CD8-positive, alpha-beta memory T cell (primary cell): ENCODE measurements at regions not wholly inside any gene's neighbourhood (a gene's known extent, or its start where the extent isn't known, plus 50 kb on each side); places are given as distances from the start of the nearest gene placed in this dataset.
"Not testable (repeated sequence)": the region's sequence is repeated elsewhere in the genome, so short reads cannot be mapped to it uniquely, and the experiment has no call there.

ENCODE experiments used
- CTCF ChIA-PET: fragments of 350-600 bp; sonication (Branson Sonifier 250); formaldehyde crosslinking; loops from one replicate; lab custom pipeline; 2021; ENCODE audit warnings: antibody characterized with exemption; lab: Charles Lee
- POLR2A ChIA-PET: fragments of 350-600 bp; sonication (Branson Sonifier 250); formaldehyde crosslinking; loops from one replicate; lab custom pipeline; 2021; ENCODE audit warnings: antibody characterized with exemption; lab: Charles Lee
- DNase-seq, 5 donors: peaks; one replicate each; pipeline versions ENCODE4 v3.0.0 to v3.0.0-alpha.2; 2020 to 2022; ENCODE audit warnings: mixed read lengths in 1 of 5
- H3K27ac ChIP-seq: one replicate; pipeline ENCODE4 v1.7.0; 2013; ENCODE audit warnings: low read depth, mild to moderate bottlenecking, low read length, moderate library complexity
- H3K27me3 ChIP-seq: 2 replicates; pipeline ENCODE4 v1.7.0; 2013; ENCODE audit warnings: low read length, mild to moderate bottlenecking; ENCODE audit not compliant: insufficient read depth, poor library complexity, severe bottlenecking
- H3K36me3 ChIP-seq: 2 replicates; pipeline ENCODE4 v1.7.0; 2013; ENCODE audit warnings: mild to moderate bottlenecking, low read length, moderate library complexity; ENCODE audit not compliant: insufficient read depth
- H3K4me1 ChIP-seq: 2 replicates; pipeline ENCODE4 v1.7.0; 2013; ENCODE audit warnings: mild to moderate bottlenecking, low read length, moderate library complexity; ENCODE audit not compliant: insufficient read depth
- H3K4me3 ChIP-seq: 2 replicates; pipeline ENCODE4 v1.7.0; 2013; ENCODE audit warnings: mild to moderate bottlenecking, low read length
- H3K9me3 ChIP-seq: 2 replicates; pipeline ENCODE4 v1.7.0; 2013; ENCODE audit warnings: mild to moderate bottlenecking, low read length
- H3K27ac Mint-ChIP-seq, 8 donors: one replicate each; pipeline ENCODE4 v1.8.0; 2020 to 2021; ENCODE audit warnings: mixed read lengths in 8 of 8, mild to moderate bottlenecking in 6 of 8, inconsistent platforms in 3 of 8, moderate library complexity in 3 of 8
- H3K27me3 Mint-ChIP-seq, 2 donors: one replicate each; pipeline ENCODE4 v1.8.0; 2020 to 2021; ENCODE audit warnings: mixed read lengths in 2 of 2, mild to moderate bottlenecking in 1 of 2, moderate library complexity in 1 of 2
- H3K36me3 Mint-ChIP-seq, 3 donors: one replicate each; pipeline ENCODE4 v1.8.0; 2020 to 2021; ENCODE audit warnings: mixed read lengths in 3 of 3, inconsistent platforms in 1 of 3, mild to moderate bottlenecking in 1 of 3
- H3K4me1 Mint-ChIP-seq, 3 donors: one replicate each; pipeline ENCODE4 v1.8.0; 2020 to 2021; ENCODE audit warnings: mixed read lengths in 3 of 3, inconsistent platforms in 1 of 3, mild to moderate bottlenecking in 1 of 3
- H3K4me3 Mint-ChIP-seq, 7 donors: one replicate each; pipeline ENCODE4 v1.8.0; 2020 to 2021; ENCODE audit warnings: mixed read lengths in 7 of 7, mild to moderate bottlenecking in 6 of 7, moderate library complexity in 4 of 7, inconsistent platforms in 2 of 7
- H3K9me3 Mint-ChIP-seq, 5 donors: one replicate each; pipeline ENCODE4 v1.8.0; 2020 to 2022; ENCODE audit warnings: mixed read lengths in 5 of 5, mild to moderate bottlenecking in 3 of 5, moderate library complexity in 2 of 5, inconsistent platforms in 1 of 5

- H3K27ac ChIP-seq, POLR2A ChIA-PET, H3K9me3 Mint-ChIP-seq, H3K4me1 ChIP-seq, H3K9me3 ChIP-seq, H3K4me3 ChIP-seq, DNase-seq, H3K4me3 Mint-ChIP-seq, H3K27me3 ChIP-seq, H3K27ac Mint-ChIP-seq, H3K36me3 ChIP-seq, H3K4me1 Mint-ChIP-seq: not testable (repeated sequence)
- peaks cover 0 to 13% (median 0%) of the 10 kb centered on the region in 3 donors for H3K36me3 Mint-ChIP-seq
- peaks cover 8 to 39% of the 10 kb centered on the region in 2 donors for H3K27me3 Mint-ChIP-seq
- CTCF ChIA-PET = interaction anchor here (1.0 kb wide), 1 partner anchor 9 kb away, joined by 3 read pairs; no protein-coding TSS in a partner anchor
These were observed 73.8 kb upstream of the FANCC start for GRCh38 chr9:95391271-95391670.

GRCh38 chr9:95389373-95389772 is 71.9 kb upstream of the FANCC start:
- Mint-ChIP-seq H3K4me1 (no peaks in the 10 kb centered on the region), H3K27me3 (peaks cover 11 to 49% of the 10 kb centered on the region in 2 donors), H3K9me3 (no peaks in the 10 kb centered on the region), H3K27ac (no peak overlapping the region), H3K36me3 (no peaks in the 10 kb centered on the region), H3K4me3 (no peak overlapping the region)
- Histone ChIP-seq H3K36me3 (no peaks in the 10 kb centered on the region), H3K4me1 (no peaks in the 10 kb centered on the region), H3K27ac (no peak overlapping the region), H3K9me3 (no peaks in the 10 kb centered on the region), H3K27me3 (no peaks in the 10 kb centered on the region), H3K4me3 (no peak overlapping the region)
- DNase-seq = no peak
- POLR2A ChIA-PET = no interaction called here
- CTCF ChIA-PET = no interaction called here

GRCh38 chr9:95386843-95387242 is 69.3 kb upstream of the FANCC start:
- H3K27me3 Mint-ChIP-seq = peaks cover 21 to 52% of the 10 kb centered on the region in 2 donors
- H3K4me1 ChIP-seq = no peaks in the 10 kb centered on the region
- POLR2A ChIA-PET = no interaction called here

GRCh38 chr9:95385521-95385920 is 68.0 kb upstream of the FANCC start:
- DNase-seq = no peak
- Mint-ChIP-seq H3K4me1 (no peaks in the 10 kb centered on the region), H3K4me3 (no peak overlapping the region), H3K27ac (no peak overlapping the region), H3K27me3 (peaks cover 24 to 57% of the 10 kb centered on the region in 2 donors), H3K36me3 (no peaks in the 10 kb centered on the region), H3K9me3 (no peaks in the 10 kb centered on the region)
- no peak overlapping the region for H3K4me3 ChIP-seq
- H3K27ac ChIP-seq = no peak overlapping the region
- no peaks in the 10 kb centered on the region for H3K36me3 ChIP-seq
- no peaks in the 10 kb centered on the region for H3K4me1 ChIP-seq
- ChIA-PET POLR2A (no interaction called here), CTCF (no interaction called here)
- H3K27me3 ChIP-seq = peaks cover 11% of the 10 kb centered on the region
- no peaks in the 10 kb centered on the region for H3K9me3 ChIP-seq

More at GRCh38 chr9:95386843-95387242, 69.3 kb upstream of the FANCC start:
- Mint-ChIP-seq H3K36me3 (no peaks in the 10 kb centered on the region), H3K4me1 (no peaks in the 10 kb centered on the region), H3K27ac (no peak overlapping the region), H3K9me3 (no peaks in the 10 kb centered on the region), H3K4me3 (no peak overlapping the region)
- no peak overlapping the region for H3K27ac ChIP-seq
- no peak overlapping the region for H3K4me3 ChIP-seq
- CTCF ChIA-PET = no interaction called here
- no peaks in the 10 kb centered on the region for H3K9me3 ChIP-seq
- H3K27me3 ChIP-seq = peaks cover 6% of the 10 kb centered on the region
- no peak for DNase-seq
- no peaks in the 10 kb centered on the region for H3K36me3 ChIP-seq

- no peaks in the 10 kb centered on the region for H3K9me3 ChIP-seq
- Mint-ChIP-seq H3K4me3 (no peak overlapping the region), H3K4me1 (peaks cover 0 to 3% (median 0%) of the 10 kb centered on the region in 3 donors), H3K36me3 (no peaks in the 10 kb centered on the region), H3K27ac (no peak overlapping the region), H3K27me3 (peaks cover 35 to 59% of the 10 kb centered on the region in 2 donors), H3K9me3 (no peaks in the 10 kb centered on the region)
- peaks cover 13% of the 10 kb centered on the region for H3K27me3 ChIP-seq
- H3K4me3 ChIP-seq = no peak overlapping the region
- no peak overlapping the region for H3K27ac ChIP-seq
- POLR2A ChIA-PET = no interaction called here
- no peaks in the 10 kb centered on the region for H3K36me3 ChIP-seq
- H3K4me1 ChIP-seq = no peaks in the 10 kb centered on the region
- DNase-seq = no peak
- CTCF ChIA-PET = no interaction called here
These were observed 66.3 kb upstream of the FANCC start for GRCh38 chr9:95383845-95384244.

- Mint-ChIP-seq H3K27ac (no peak overlapping the region), H3K4me3 (no peak overlapping the region)
- CTCF ChIA-PET = no interaction called here
These were observed 65.7 kb upstream of the FANCC start for GRCh38 chr9:95383185-95383676.

GRCh38 chr9:95382433-95382832 is 64.9 kb upstream of the FANCC start:
- no peak overlapping the region for H3K27ac Mint-ChIP-seq
- no peak overlapping the region for H3K4me3 Mint-ChIP-seq
- no peak overlapping the region for H3K4me3 ChIP-seq
- H3K4me1 ChIP-seq = no peaks in the 10 kb centered on the region
- peaks cover 15% of the 10 kb centered on the region for H3K27me3 ChIP-seq
- ChIA-PET CTCF (interaction anchor here (1.2 kb wide), 1 partner anchor 9 kb away, joined by 3 read pairs; no protein-coding TSS in a partner anchor), POLR2A (no interaction called here)
- DNase-seq = no peak
- H3K27me3 Mint-ChIP-seq = peaks cover 35 to 68% of the 10 kb centered on the region in 2 donors
- H3K27ac ChIP-seq = no peak overlapping the region
- no peaks in the 10 kb centered on the region for H3K9me3 Mint-ChIP-seq
- H3K36me3 ChIP-seq = no peaks in the 10 kb centered on the region
- H3K36me3 Mint-ChIP-seq = no peaks in the 10 kb centered on the region
- peaks cover 0 to 3% (median 0%) of the 10 kb centered on the region in 3 donors for H3K4me1 Mint-ChIP-seq
- H3K9me3 ChIP-seq = no peaks in the 10 kb centered on the region

More at GRCh38 chr9:95383185-95383676, 65.7 kb upstream of the FANCC start:
- Mint-ChIP-seq H3K9me3 (no peaks in the 10 kb centered on the region), H3K27me3 (peaks cover 37 to 62% of the 10 kb centered on the region in 2 donors), H3K36me3 (no peaks in the 10 kb centered on the region), H3K4me1 (peaks cover 0 to 3% (median 0%) of the 10 kb centered on the region in 3 donors)
- Histone ChIP-seq H3K4me1 (no peaks in the 10 kb centered on the region), H3K4me3 (no peak overlapping the region), H3K9me3 (no peaks in the 10 kb centered on the region), H3K36me3 (no peaks in the 10 kb centered on the region), H3K27ac (no peak overlapping the region), H3K27me3 (peaks cover 15% of the 10 kb centered on the region)
- no peak for DNase-seq
- POLR2A ChIA-PET = no interaction called here

GRCh38 chr9:95381221-95381620 is 63.7 kb upstream of the FANCC start:
- no peak overlapping the region for H3K4me3 ChIP-seq
- H3K9me3 ChIP-seq = no peaks in the 10 kb centered on the region
- no peak overlapping the region for H3K27ac Mint-ChIP-seq
- no peaks in the 10 kb centered on the region for H3K36me3 ChIP-seq
- no peak overlapping the region for H3K4me3 Mint-ChIP-seq
- H3K27me3 ChIP-seq = peaks cover 15% of the 10 kb centered on the region
- H3K4me1 ChIP-seq = no peaks in the 10 kb centered on the region
- no peaks in the 10 kb centered on the region for H3K9me3 Mint-ChIP-seq
- POLR2A ChIA-PET = no interaction called here
- peaks cover 35 to 69% of the 10 kb centered on the region in 2 donors for H3K27me3 Mint-ChIP-seq
- peaks cover 0 to 3% (median 0%) of the 10 kb centered on the region in 3 donors for H3K4me1 Mint-ChIP-seq
- H3K27ac ChIP-seq = no peak overlapping the region
- no peaks in the 10 kb centered on the region for H3K36me3 Mint-ChIP-seq
- CTCF ChIA-PET = interaction anchor here (1.2 to 1.4 kb wide), 2 partner anchors 10 to 17 kb away, joined by 3 read pairs; no protein-coding TSS in a partner anchor
- DNase-seq = no peak
